Stimulated activated naive CD8-positive, alpha-beta T cell treated with anti-CD3 and anti-CD28 coated beads, Interleukin-15, Interleukin-2, amounts not matched to agents 100 U/mL and 50 U/mL, for 24 hours (primary cell): ENCODE measurements at regions not wholly inside any gene's neighbourhood (a gene's known extent, or its start where the extent isn't known, plus 50 kb on each side); places are given as distances from the start of the nearest gene placed in this dataset.
"Not testable (repeated sequence)": the region's sequence is repeated elsewhere in the genome, so short reads cannot be mapped to it uniquely, and the experiment has no call there.

Experiments
- ATAC-seq: fragments of 150-1000 bp; cut with Tn5 transposase; one replicate; pipeline ENCODE4 v1.10.0; 2021
- DNase-seq: peaks from one replicate; pipeline ENCODE4 v3.0.0; 2021

DNA sequence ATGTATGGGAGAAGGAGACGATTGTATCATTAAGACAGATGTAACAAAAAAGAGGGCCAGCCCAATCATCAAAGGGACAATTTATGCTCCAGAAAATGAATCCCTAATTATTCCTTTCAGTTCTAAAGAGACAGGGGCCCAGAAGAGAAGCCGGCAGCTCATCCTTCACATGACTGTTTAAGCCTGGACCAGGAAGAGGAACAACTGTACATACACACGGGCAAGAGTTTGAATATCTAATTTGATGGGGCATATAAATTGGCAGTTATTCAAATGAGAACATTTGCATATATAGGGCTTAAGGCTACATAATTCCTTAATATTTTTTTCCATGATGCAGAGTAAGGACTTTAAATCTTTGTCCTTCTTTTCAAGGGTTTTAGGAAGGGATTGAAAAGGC is 232.3 kb downstream of the TLE3 start:
- DNase-seq = no peak
- ATAC-seq = no peak

DNA sequence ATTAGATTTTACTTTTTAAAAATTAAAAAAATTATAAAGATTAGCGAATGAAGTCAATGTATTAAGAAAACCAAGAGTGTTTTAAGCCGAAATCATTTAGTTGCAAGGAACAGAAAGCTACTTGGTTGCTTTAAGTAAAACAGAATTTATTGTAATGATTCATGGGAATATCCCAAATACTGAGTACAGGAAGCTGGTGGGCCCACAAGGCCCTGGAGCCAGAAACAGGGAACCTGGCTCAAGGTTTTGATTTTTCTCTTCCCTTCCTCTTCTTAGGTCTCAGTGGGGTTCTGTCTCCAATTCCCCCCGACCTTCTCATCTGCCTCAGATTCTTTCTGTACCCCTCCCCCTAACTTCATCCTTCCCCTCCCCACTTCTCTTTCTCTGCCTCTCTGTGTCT is 229.0 kb downstream of the TLE3 start:
- ATAC-seq = no peak
- no peak for DNase-seq

DNA sequence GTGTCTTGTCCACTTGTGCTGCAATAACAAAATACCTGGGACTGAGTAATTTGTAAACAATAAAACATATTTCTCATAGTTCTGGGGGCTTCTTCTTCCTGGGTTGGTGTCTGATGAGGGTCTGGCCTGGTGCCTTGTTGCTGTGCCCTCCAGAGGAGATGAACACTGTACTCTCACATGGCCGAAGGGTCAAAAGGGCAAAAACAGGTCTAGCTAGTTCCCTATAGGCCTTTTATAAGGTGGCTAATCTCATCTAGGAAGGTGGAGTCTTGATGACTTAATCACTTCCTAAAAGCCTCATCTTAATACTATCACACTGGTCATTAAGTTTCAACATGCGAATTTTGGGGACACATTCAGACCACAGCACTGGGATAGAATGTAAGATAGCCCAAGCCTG is 228.4 kb downstream of the TLE3 start:
- DNase-seq (no peak), ATAC-seq (no peak)

DNA sequence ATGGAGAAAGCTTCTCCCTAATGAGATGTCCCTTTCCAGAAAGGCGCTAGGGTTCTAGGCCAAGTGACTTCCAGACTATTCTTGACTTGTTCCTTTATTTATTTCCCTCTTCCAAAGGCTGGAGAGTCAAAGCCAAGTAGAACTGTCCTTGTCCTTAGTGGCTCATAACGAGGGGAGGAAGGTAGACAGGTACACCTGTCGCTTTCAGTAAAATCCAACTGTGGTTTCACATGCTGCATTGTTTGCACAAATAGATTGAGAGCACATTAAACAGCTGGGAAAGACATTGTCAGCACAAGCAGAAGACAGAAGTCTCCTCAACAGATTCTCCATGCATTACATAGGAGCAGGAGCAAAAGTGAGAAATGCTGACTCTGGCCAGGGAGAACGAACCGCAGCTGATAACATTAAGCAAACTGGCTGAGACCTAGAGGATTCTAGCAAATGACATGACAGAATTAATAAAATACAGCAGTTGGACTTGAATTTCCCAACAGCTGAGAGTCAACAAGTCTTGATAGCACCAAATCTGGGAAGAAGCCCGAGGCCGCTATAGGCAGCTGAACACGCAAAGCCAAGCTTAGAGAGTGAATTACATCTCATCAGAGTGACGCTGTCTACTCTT is 227.7 kb downstream of the TLE3 start:
- DNase-seq = no peak

DNA sequence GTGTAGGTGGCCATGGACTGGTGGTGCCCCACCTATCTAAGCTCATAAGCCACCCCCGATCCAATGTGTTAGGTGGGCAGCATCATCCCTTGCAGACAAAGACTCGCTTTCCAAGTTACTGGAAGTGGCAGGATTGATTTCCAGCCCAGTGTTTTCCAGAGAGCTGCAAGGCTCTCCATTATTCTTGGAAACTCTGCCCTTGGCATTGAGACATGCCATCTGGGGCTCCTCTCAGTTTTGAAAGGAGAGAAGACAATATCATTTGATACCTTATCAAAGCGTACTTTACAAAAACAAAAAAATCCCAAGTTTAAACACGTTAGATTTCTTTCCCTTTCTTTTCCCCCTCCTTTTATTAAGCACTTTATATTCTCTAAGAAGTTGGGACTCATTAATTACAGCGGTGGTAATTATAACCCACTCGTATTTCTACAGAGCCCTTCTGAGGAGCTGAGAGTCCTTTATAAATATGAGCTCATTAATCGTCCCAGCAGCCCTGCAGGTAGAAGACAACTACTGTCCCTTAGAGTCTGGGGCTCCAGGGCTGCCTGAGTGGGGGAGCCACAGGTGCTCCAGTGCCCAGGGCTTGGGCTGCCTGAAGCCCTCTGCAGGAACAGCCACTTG is 226.1 kb downstream of the TLE3 start:
- ATAC-seq (no peak), DNase-seq (no peak)

More for the DNA sequence above, 227.7 kb downstream of the TLE3 start:
- no peak for ATAC-seq

DNA sequence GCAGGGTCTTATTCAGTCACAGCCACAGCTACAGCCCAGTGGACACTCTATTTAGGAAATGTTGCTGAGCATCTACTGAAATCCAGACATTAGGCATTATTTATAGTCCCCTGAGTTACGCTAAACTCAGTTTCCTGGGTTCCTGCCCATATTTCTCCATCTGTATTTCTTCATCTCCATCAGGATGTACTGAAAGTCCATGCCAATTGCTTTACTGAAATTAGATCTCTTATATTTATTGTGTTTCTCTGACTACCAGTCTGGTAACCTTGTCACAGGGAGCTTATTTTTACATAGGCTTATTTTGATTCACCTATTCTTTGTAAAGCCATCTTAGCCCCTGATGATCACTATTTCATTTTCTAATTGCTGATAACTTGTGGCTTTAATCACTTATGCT is 223.9 kb downstream of the TLE3 start:
- DNase-seq (no peak), ATAC-seq (no peak)

DNA sequence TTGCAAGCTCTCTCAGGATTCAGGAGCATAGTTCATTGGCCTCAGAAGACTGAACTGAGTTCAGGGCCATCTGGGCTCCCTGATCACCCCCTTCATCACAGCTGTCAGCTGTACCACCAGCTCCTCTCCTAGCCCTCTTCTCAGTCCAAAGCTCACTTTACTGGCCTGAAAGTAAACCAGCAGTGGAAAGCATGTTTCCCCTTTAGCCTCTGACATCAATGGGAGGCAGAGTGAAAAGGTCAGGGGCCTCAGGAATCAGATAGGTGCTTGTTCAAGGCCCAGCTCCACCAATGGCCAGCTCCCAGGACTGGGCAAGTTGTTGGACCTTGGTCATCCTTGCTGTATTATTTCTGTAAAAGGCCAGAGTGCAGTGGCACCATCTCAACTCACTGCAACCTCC is 223.4 kb downstream of the TLE3 start:
- ATAC-seq (no peak), DNase-seq (no peak)

DNA sequence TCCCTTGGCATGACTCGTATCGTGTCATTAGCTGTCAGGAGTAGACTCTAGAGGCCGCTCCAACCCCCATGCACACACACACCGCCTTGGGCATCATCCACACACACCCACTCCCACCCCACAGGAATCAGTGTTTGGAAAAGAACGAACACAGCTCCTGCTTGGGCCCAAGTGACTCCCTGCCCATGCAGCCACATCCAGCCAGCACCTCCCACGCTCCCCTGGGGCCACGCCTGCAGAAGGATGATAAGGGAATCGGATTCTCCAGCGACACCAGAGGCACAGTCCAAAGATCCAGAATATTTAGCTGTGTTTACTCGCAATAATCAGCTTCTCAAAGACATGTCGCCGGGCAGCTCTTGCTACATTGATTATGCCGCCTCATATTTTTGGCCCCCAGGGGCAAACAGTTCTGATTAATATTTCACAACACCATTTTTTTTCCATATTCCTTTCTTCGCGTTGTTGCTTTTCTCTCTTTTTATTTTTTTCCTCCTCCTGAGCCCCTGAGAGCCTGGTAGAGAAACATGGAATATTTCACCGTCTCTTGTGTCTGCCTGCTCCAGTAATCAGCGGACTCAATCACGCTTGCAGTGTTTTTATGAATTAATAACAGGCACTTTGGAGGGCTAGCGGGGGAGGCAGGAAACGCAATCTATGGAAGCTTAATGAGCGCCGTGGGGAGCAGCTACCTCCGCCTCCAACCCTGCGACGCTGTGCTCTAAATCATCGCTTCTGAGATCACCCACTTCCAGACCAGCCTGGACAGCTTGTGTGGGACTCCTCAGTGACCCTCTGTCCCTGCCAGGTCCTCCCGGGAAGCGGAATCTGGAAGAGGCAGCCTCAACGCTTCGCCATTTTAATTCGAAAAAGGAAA is 221.4 kb downstream of the TLE3 start:
- DNase-seq = no peak
- ATAC-seq = no peak

DNA sequence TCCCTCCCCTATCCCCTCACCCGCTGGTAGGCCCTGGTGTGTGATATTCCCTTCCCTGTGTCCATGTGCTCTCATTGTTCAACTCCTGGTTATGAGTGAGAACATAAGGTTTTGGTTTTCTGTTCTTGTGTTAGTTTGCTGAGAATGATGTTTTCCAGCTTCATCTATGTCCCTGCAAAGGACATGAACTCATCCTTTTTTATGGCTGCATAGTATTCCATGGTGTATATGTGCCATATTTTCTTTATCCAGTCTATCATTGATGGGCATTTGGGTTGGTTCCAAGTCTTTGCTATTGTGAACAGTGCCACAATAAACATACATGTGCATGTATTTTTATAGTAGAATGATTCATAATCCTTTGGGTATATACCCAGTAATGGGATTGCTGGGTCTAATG is 217.8 kb downstream of the TLE3 start:
- not testable (repeated sequence) for DNase-seq, ATAC-seq

DNA sequence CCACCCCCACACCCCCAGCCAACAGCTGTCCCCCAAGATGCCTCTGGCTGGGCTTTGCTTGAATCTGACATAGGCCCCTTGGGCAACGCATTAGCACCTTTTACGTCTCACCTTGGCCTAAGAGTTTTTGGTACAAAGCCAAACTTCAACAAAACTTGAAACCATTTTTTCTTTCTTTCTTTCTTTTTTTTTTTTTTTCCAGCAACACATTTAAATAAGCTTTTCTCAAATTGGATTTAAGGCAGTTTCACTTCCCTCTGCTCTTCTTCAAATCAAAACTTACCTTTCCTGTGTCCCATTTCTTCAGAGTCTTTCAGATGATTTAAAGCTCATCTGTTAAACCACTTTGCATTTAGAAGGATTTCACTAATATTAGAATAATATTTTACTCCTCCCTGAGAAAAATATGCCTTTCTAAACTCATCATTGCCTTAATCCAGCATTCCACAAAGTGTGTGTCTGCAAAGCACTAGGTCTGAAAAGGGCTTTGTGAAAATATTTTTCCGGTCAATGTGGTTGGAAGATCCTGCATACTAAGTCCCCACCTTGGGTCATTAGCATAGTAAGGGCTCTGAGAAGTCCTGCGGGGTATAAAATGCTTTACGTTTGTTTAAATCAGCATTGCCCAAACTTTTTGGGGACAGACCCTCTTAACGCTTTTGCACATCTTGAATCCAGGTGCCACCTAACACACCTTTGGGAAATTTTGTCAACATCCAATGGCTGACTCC is 217.0 kb downstream of the TLE3 start:
- ATAC-seq = no peak
- DNase-seq = no peak

DNA sequence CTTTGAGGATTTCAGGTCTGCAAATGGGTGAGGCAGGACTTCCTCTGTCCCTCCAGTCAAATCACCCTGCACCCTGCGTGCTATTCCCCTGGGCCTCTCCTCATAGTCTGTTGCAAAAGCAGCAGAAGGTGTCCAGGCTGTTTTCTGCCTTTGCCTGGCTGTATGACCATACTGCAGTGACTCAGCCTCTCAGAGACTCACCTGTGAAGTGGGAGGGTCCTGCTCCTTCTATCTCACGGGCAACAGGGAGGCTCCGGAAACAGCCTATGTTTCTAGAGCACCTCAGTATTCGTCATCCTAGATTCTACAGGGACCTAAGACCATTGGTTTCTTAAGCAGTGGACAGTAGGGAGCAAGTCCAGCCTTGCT is 216.4 kb downstream of the TLE3 start:
- DNase-seq = no peak

DNA sequence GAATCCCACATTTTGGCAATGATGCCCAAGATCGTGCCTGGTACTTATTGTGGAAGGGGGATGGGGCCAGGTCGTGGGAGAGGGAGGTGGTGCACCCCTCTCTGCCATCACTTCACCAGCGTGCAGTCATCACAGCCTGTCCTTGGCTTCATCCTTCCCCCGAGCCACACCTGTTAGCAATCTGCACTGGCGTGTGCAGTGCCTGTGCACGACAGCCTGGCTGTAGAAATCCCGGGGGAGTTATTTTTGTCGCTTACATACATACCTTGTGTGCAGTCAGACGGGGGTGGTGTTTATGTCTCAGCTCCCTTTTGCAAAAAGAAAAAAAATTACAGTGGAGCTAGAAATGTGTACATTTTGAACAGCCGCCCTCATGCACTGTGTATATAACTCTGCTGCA is 216.0 kb downstream of the TLE3 start:
- peak; percentile 65 for ATAC-seq
- DNase-seq = peak; percentile 21

More for the DNA sequence above, 216.4 kb downstream of the TLE3 start:
- ATAC-seq = no peak

DNA sequence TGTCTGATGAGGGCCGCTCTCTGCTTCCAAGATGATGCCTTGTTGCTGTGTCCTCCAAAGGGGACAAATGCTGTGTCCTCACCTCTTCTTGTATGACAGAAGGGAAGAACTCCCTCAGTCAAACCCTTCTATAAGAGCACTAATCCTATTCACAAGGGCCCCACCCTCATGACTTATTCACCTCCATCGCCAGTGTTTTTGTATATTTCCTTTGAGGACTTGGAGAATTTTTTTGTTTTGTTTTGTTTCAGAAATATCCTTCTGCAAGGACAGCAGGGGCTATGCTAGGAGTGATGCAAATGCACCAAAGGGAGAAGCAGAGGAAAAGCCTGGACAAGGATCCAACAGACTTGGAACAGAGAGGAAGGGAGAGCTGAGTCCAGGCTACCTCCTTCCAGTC is 214.4 kb downstream of the TLE3 start:
- DNase-seq (no peak), ATAC-seq (no peak)

DNA sequence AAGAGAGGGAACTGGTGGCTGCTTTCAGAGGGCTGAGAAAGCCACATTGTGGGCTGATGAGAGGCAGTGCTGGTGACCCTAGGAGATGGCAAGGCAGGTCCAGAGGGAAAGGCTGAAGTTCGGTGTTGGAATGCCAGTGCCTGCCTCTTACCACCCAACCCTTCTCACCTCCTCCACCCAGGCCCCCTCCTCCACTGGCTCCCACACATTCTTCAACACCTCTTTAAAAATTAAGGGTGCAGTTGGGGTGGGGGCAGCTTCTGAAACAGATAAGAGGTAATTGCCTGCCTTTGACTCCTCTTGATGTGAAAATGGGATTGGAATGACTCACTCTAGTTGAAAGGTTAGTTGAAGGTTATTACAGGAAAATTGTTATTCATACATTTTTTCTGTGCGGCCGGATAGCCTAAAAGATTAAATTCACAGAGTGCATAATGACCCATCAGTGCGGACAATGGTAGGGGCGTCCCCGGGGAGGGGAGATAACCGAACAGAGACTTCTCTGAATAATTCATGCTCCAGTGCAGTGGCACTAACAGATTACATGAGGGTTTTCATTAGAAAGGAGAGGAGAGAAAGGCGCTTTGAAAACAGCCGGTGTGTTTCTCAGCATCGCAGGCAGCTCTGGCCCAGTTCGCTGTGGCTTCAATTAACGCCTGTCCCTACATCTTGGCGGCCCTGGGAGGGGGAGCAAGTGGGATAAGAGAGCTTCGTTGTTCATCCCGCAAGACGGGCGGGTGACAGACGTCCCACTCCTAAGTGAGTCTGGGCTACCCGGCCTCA is 212.4 kb downstream of the TLE3 start:
- ATAC-seq = no peak
- DNase-seq = no peak

DNA sequence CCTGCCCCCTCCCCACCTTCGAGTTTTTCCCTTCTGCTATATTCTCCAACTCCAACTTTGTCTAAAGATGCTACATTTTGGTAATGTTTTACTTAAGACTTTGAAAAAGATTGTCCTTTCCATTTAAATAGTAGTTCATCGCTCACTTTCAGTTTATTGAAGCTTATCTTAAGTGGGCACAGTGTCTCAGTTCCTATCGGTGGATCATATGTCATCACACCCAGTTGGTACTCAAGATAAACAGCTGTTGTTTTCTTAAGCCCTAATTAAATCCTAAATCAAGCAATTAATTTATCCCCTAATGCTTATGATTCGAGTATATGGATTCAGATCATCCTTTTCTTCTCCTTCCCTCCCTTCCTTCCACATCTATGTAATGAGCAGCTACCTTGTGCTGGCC is 210.7 kb downstream of the TLE3 start:
- ATAC-seq (no peak), DNase-seq (no peak)

DNA sequence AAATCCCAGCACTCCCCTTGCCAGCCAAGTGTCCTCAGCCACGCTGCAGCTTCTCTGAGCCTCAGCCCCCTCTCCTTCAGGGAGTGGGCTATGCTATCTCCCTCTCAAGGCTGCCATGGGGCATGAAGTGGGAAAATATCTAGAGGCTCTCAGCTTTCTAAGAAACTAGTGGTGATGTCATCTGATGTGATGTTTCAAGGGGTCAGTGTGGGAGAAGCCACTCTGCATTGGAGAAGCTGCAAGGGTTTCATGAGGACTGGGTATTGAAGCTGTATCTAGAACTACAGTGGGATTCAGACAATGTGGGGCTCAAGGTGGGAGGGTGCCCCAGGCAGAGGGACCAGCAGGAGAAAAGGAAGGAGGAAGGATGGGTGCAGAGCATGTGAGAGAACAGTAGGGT is 210.2 kb downstream of the TLE3 start:
- DNase-seq (no peak), ATAC-seq (no peak)

DNA sequence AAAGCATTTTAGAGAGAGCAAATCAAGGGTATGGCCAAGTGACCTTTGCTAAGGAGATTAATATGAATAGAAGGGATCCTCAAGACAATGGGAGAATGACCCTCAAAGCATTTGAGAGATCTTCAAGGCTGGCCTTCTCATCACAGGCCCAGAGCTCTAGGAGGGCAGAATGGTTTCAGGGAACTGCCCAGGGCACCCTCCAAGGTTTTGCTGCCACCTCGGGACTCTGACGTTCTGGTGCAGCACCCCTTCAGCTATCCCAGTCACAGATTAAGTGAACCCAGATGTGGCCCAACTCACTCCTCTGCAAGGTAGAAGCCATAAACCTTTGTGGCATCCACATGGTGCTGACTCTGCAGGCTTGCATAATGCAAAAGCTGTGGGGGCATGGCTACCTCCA is 209.3 kb downstream of the TLE3 start:
- ATAC-seq (no peak), DNase-seq (no peak)

DNA sequence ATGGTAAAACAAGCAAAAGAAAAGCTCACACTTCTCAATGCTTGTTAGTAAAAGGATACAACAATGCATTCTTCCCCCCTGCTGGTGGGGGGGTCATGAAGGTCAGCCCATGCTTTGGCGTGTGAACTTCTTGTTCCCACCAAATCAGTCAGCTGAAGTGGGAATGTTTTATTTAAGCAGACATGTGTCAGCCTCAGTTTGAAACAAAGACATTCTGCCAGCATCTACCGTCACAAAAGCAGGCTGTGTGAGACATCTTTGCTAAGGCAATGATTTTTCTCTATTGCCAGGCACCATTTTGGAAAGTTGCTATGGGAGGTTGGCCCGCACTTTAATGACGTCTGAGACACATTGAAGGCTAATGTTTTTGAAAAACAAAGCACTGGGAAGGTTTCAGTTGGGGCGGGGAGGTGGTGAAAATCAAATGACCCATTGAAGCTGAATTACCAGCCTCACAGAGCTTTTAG is 206.6 kb downstream of the TLE3 start:
- DNase-seq (no peak), ATAC-seq (no peak)

DNA sequence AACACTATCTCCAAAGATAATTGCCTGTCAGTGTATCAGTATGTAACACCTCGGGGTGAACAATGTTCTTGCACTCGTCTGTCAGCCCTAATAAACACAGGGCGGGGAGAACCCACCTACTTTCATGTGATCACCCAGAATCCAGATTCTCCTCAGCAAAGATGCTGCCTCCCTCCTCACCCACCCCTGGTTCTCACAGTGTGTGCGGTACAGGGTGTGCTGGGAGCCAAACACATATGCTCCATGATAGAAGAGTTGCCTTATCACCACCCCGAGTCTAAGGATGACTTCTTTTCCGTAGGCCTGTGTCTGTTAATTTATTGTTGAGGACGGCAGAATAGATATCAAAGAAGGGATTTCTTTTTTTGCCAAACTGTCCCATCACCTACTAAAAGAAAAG is 206.1 kb downstream of the TLE3 start:
- DNase-seq = no peak
- ATAC-seq = no peak

DNA sequence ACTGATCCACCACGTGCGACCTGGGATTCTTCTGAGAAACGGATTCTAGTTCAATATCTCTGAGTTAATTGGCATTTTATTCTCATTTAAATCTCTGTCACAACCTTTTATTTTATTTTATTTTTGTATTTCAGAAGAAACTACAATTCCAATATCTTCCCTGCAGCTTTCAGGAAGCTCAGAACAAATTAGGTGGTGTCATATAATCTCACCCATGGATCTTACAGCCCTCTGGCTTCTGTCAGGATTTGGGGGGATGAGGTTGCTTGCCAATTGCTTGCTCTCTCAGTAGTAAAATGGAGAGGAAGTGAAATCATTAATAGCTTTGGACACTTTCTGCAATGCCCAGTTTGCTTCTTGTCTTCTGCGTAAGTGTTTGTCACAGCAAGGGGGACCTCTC is 205.4 kb downstream of the TLE3 start:
- DNase-seq = no peak
- no peak for ATAC-seq

DNA sequence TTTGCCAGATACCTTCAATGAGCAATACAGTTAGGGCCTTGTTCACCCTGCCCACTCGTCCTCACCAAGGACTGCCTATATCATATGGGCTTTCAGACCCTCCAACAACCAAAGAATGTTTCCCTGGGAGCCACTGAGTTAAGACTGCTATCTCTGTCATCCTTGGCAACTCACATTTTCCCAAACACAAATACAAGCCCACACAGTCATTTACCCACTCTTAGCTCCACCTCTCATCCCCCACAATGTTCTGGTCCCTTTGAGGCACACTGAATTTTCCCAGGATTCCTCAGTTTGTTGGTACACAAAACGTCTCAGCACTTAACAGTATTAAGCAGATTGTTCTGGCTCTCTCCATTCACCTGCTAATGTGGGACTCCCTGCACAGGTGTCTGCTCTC is 204.6 kb downstream of the TLE3 start:
- ATAC-seq (no peak), DNase-seq (no peak)

DNA sequence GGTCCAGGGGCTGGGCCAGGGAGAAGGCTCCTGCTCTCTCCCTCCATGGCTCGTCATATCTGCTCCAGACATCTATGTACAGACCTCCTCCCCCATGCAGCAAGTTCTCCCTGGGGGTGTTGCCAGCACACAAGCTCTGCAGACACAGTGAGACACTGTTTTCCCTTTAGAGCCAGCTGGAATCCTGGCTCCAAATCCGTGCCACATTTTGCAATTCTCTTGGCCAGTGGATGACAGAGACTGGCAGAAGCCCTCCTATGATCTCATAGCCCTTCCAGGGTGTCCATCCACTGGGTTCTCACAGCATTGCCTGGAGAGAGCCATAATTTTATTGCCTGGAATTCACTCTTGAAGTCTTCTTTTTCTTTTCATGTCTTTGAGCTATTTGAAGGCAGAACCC is 203.9 kb downstream of the TLE3 start:
- no peak for ATAC-seq

More for the DNA sequence above, 203.9 kb downstream of the TLE3 start:
- DNase-seq = no peak
